ENCODE measurements at regions not wholly inside any gene's neighbourhood (a gene's known extent, or its start where the extent isn't known, plus 50 kb on each side); places are given as distances from the start of the nearest gene placed in this dataset.

GRCh38 chr10:125599194-125599593, 83.8 kb downstream of the TEX36 start:
- TF ChIP-seq CTCF (IDR thresholded peaks at IDR 0.05 in 8 of 11, conservative IDR thresholded peaks at IDR 0.05 in 3 of 11): no peak
- no peak for TF ChIP-seq POLR2A (IDR thresholded peaks at IDR 0.05)
- no peak for TF ChIP-seq POLR2AphosphoS5 (IDR thresholded peaks at IDR 0.05)
